ENCODE measurements at regions not wholly inside any gene's neighbourhood (a gene's known extent, or its start where the extent isn't known, plus 50 kb on each side); places are given as distances from the start of the nearest gene placed in this dataset.

GRCh38 chr4:30808276-30808675 lies 88.1 kb downstream of the PCDH7 start:
- H3K27me3 ChIP-seq (replicated peaks in 1 of 2; ENCODE audit: control insufficient read depth in 2 of 2, extremely low read depth in 1 of 2, insufficient read depth in 2 of 2, low read length in 1 of 2): no peaks in the 10 kb centered on the region
- H3K4me3 Mint-ChIP-seq: no peak overlapping the region
- H3K4me1 ChIP-seq (ENCODE audit: control insufficient read depth in 1 of 2, extremely low read depth in 1 of 2, insufficient read depth in 2 of 2, low read length in 2 of 2): no peaks in the 10 kb centered on the region
- H3K9me3 Mint-ChIP-seq: peaks cover 12 to 14% (median 12%) of the 10 kb centered on the region in 3 donors
- ChIA-PET CTCF (no interaction called here), POLR2A (no interaction called here)
- H3K27ac Mint-ChIP-seq: no peak overlapping the region
- DNase-seq: no peak
- H3K36me3 Mint-ChIP-seq: no peaks in the 10 kb centered on the region
- no peaks in the 10 kb centered on the region for H3K36me3 ChIP-seq (ENCODE audit: control insufficient read depth in 2 of 2, extremely low read depth in 1 of 2, insufficient read depth in 1 of 2, low read length in 1 of 2)
- no peak for ATAC-seq (replicated peaks in 1 of 4)
- no peaks in the 10 kb centered on the region for H3K4me1 Mint-ChIP-seq
- H3K27me3 Mint-ChIP-seq: no peaks in the 10 kb centered on the region
- no peaks in the 10 kb centered on the region for H3K9me3 ChIP-seq
- no peak overlapping the region for H3K4me3 ChIP-seq (ENCODE audit: control insufficient read depth in 1 of 2, extremely low read depth in 1 of 2, low read length in 1 of 2)
- H3K27ac ChIP-seq (ENCODE audit: low read length): no peak overlapping the region

- H3K27ac ChIP-seq (ENCODE audit: low read length): no peak overlapping the region
- Mint-ChIP-seq H3K4me1 (no peaks in the 10 kb centered on the region), H3K27ac (no peak overlapping the region), H3K4me3 (no peak overlapping the region), H3K27me3 (no peaks in the 10 kb centered on the region), H3K9me3 (peaks cover 4 to 7% (median 6%) of the 10 kb centered on the region in 3 donors), H3K36me3 (no peaks in the 10 kb centered on the region)
- H3K9me3 ChIP-seq: no peaks in the 10 kb centered on the region
- no peaks in the 10 kb centered on the region for H3K4me1 ChIP-seq (ENCODE audit: control insufficient read depth in 1 of 2, extremely low read depth in 1 of 2, insufficient read depth in 2 of 2, low read length in 2 of 2)
- WGBS (ENCODE audit: insufficient coverage): 88% methylated on average over 1 of the region's 2 CpGs
- ChIA-PET POLR2A (no interaction called here), CTCF (no interaction called here)
- no peaks in the 10 kb centered on the region for H3K36me3 ChIP-seq (ENCODE audit: control insufficient read depth in 2 of 2, extremely low read depth in 1 of 2, insufficient read depth in 1 of 2, low read length in 1 of 2)
- H3K4me3 ChIP-seq (ENCODE audit: control insufficient read depth in 1 of 2, extremely low read depth in 1 of 2, low read length in 1 of 2): no peak overlapping the region
- ATAC-seq (replicated peaks in 1 of 4) (no peak), DNase-seq (no peak)
- no peaks in the 10 kb centered on the region for H3K27me3 ChIP-seq (replicated peaks in 1 of 2; ENCODE audit: control insufficient read depth in 2 of 2, extremely low read depth in 1 of 2, insufficient read depth in 2 of 2, low read length in 1 of 2)
Observed at GRCh38 chr4:30811296-30811695, 91.1 kb downstream of the PCDH7 start.

- H3K27me3 ChIP-seq (replicated peaks in 1 of 2; ENCODE audit: control insufficient read depth in 2 of 2, extremely low read depth in 1 of 2, insufficient read depth in 2 of 2, low read length in 1 of 2): no peaks in the 10 kb centered on the region
- Mint-ChIP-seq H3K9me3 (peaks cover 5 to 15% (median 13%) of the 10 kb centered on the region in 3 donors), H3K4me1 (no peaks in the 10 kb centered on the region), H3K27me3 (no peaks in the 10 kb centered on the region), H3K36me3 (no peaks in the 10 kb centered on the region), H3K27ac (no peak overlapping the region), H3K4me3 (no peak overlapping the region)
- ChIA-PET POLR2A (no interaction called here), CTCF (no interaction called here)
- H3K4me1 ChIP-seq (ENCODE audit: control insufficient read depth in 1 of 2, extremely low read depth in 1 of 2, insufficient read depth in 2 of 2, low read length in 2 of 2): no peaks in the 10 kb centered on the region
- no peaks in the 10 kb centered on the region for H3K36me3 ChIP-seq (ENCODE audit: control insufficient read depth in 2 of 2, extremely low read depth in 1 of 2, insufficient read depth in 1 of 2, low read length in 1 of 2)
- H3K27ac ChIP-seq (ENCODE audit: low read length): no peak overlapping the region
- no peak for ATAC-seq (replicated peaks in 1 of 4)
- no peak for DNase-seq
- no peak overlapping the region for H3K4me3 ChIP-seq (ENCODE audit: control insufficient read depth in 1 of 2, extremely low read depth in 1 of 2, low read length in 1 of 2)
- no CpG with 5 or more reads among the region's 2 CpGs for WGBS (ENCODE audit: insufficient coverage)
- H3K9me3 ChIP-seq: no peaks in the 10 kb centered on the region
Observed at GRCh38 chr4:30815685-30816084, 95.5 kb downstream of the PCDH7 start.

- Mint-ChIP-seq H3K36me3 (no peaks in the 10 kb centered on the region), H3K4me1 (no peaks in the 10 kb centered on the region), H3K27me3 (no peaks in the 10 kb centered on the region), H3K9me3 (peaks cover 8 to 15% (median 13%) of the 10 kb centered on the region in 3 donors), H3K27ac (no peak overlapping the region), H3K4me3 (no peak overlapping the region)
- no peak for ATAC-seq (replicated peaks in 1 of 4)
- Histone ChIP-seq H3K27ac (ENCODE audit: low read length) (no peak overlapping the region), H3K27me3 (replicated peaks in 1 of 2; ENCODE audit: control insufficient read depth in 2 of 2, extremely low read depth in 1 of 2, insufficient read depth in 2 of 2, low read length in 1 of 2) (no peaks in the 10 kb centered on the region), H3K9me3 (no peaks in the 10 kb centered on the region), H3K36me3 (ENCODE audit: control insufficient read depth in 2 of 2, extremely low read depth in 1 of 2, insufficient read depth in 1 of 2, low read length in 1 of 2) (no peaks in the 10 kb centered on the region), H3K4me3 (ENCODE audit: control insufficient read depth in 1 of 2, extremely low read depth in 1 of 2, low read length in 1 of 2) (no peak overlapping the region), H3K4me1 (ENCODE audit: control insufficient read depth in 1 of 2, extremely low read depth in 1 of 2, insufficient read depth in 2 of 2, low read length in 2 of 2) (no peaks in the 10 kb centered on the region)
- DNase-seq: no peak
- ChIA-PET CTCF (no interaction called here), POLR2A (no interaction called here)
- no CpG with 5 or more reads among the region's 1 CpG for WGBS (ENCODE audit: insufficient coverage)
Observed at GRCh38 chr4:30817447-30817846, 97.3 kb downstream of the PCDH7 start.

- H3K36me3 Mint-ChIP-seq: no peaks in the 10 kb centered on the region
- Histone ChIP-seq H3K4me1 (ENCODE audit: control insufficient read depth in 1 of 2, extremely low read depth in 1 of 2, insufficient read depth in 2 of 2, low read length in 2 of 2) (no peaks in the 10 kb centered on the region), H3K27ac (ENCODE audit: low read length) (no peak overlapping the region), H3K36me3 (ENCODE audit: control insufficient read depth in 2 of 2, extremely low read depth in 1 of 2, insufficient read depth in 1 of 2, low read length in 1 of 2) (no peaks in the 10 kb centered on the region), H3K27me3 (replicated peaks in 1 of 2; ENCODE audit: control insufficient read depth in 2 of 2, extremely low read depth in 1 of 2, insufficient read depth in 2 of 2, low read length in 1 of 2) (no peaks in the 10 kb centered on the region), H3K9me3 (no peaks in the 10 kb centered on the region), H3K4me3 (ENCODE audit: control insufficient read depth in 1 of 2, extremely low read depth in 1 of 2, low read length in 1 of 2) (no peak overlapping the region)
- H3K4me1 Mint-ChIP-seq: no peaks in the 10 kb centered on the region
- no peak for DNase-seq
- peaks cover 12 to 15% (median 13%) of the 10 kb centered on the region in 3 donors for H3K9me3 Mint-ChIP-seq
- H3K27ac Mint-ChIP-seq: no peak overlapping the region
- no peaks in the 10 kb centered on the region for H3K27me3 Mint-ChIP-seq
- H3K4me3 Mint-ChIP-seq: no peak overlapping the region
- no peak for ATAC-seq (replicated peaks in 1 of 4)
- ChIA-PET CTCF (no interaction called here), POLR2A (no interaction called here)
Observed at GRCh38 chr4:30818541-30818940, 98.4 kb downstream of the PCDH7 start.

- ATAC-seq (replicated peaks in 1 of 4): no peak
- whole genome bisulfite sequencing (ENCODE audit: insufficient coverage): 33% methylated on average over 1 of the region's 4 CpGs
- Histone ChIP-seq H3K9me3 (no peaks in the 10 kb centered on the region), H3K4me3 (ENCODE audit: control insufficient read depth in 1 of 2, extremely low read depth in 1 of 2, low read length in 1 of 2) (no peak overlapping the region), H3K36me3 (ENCODE audit: control insufficient read depth in 2 of 2, extremely low read depth in 1 of 2, insufficient read depth in 1 of 2, low read length in 1 of 2) (no peaks in the 10 kb centered on the region), H3K27me3 (replicated peaks in 1 of 2; ENCODE audit: control insufficient read depth in 2 of 2, extremely low read depth in 1 of 2, insufficient read depth in 2 of 2, low read length in 1 of 2) (no peaks in the 10 kb centered on the region), H3K27ac (ENCODE audit: low read length) (no peak overlapping the region), H3K4me1 (ENCODE audit: control insufficient read depth in 1 of 2, extremely low read depth in 1 of 2, insufficient read depth in 2 of 2, low read length in 2 of 2) (no peaks in the 10 kb centered on the region)
- CTCF ChIA-PET: no interaction called here
- no peaks in the 10 kb centered on the region for H3K36me3 Mint-ChIP-seq
- H3K27me3 Mint-ChIP-seq: no peaks in the 10 kb centered on the region
- DNase-seq: no peak
- peaks cover 13 to 15% (median 14%) of the 10 kb centered on the region in 3 donors for H3K9me3 Mint-ChIP-seq
- H3K4me3 Mint-ChIP-seq: no peak overlapping the region
- H3K4me1 Mint-ChIP-seq: no peaks in the 10 kb centered on the region
- POLR2A ChIA-PET: no interaction called here
- no peak overlapping the region for H3K27ac Mint-ChIP-seq
Observed at GRCh38 chr4:30821275-30821674, 101.1 kb downstream of the PCDH7 start.

- H3K4me1 Mint-ChIP-seq: no peaks in the 10 kb centered on the region
- no peak for DNase-seq
- Histone ChIP-seq H3K27ac (ENCODE audit: low read length) (no peak overlapping the region), H3K4me3 (ENCODE audit: control insufficient read depth in 1 of 2, extremely low read depth in 1 of 2, low read length in 1 of 2) (no peak overlapping the region), H3K4me1 (ENCODE audit: control insufficient read depth in 1 of 2, extremely low read depth in 1 of 2, insufficient read depth in 2 of 2, low read length in 2 of 2) (no peaks in the 10 kb centered on the region), H3K9me3 (no peaks in the 10 kb centered on the region), H3K36me3 (ENCODE audit: control insufficient read depth in 2 of 2, extremely low read depth in 1 of 2, insufficient read depth in 1 of 2, low read length in 1 of 2) (no peaks in the 10 kb centered on the region), H3K27me3 (replicated peaks in 1 of 2; ENCODE audit: control insufficient read depth in 2 of 2, extremely low read depth in 1 of 2, insufficient read depth in 2 of 2, low read length in 1 of 2) (no peaks in the 10 kb centered on the region)
- no peak overlapping the region for H3K4me3 Mint-ChIP-seq
- no peak for ATAC-seq (replicated peaks in 1 of 4)
- no peaks in the 10 kb centered on the region for H3K27me3 Mint-ChIP-seq
- CTCF ChIA-PET: no interaction called here
- no peaks in the 10 kb centered on the region for H3K36me3 Mint-ChIP-seq
- no peak overlapping the region for H3K27ac Mint-ChIP-seq
- peaks cover 13 to 15% (median 14%) of the 10 kb centered on the region in 3 donors for H3K9me3 Mint-ChIP-seq
- POLR2A ChIA-PET: no interaction called here
- 94% methylated on average over 6 of the region's 12 CpGs for WGBS (ENCODE audit: insufficient coverage)
Observed at GRCh38 chr4:30821859-30822612, 101.9 kb downstream of the PCDH7 start.
